Esophagus squamous epithelium (tissue), 5 donors: ENCODE measurements at regions not wholly inside any gene's neighbourhood (a gene's known extent, or its start where the extent isn't known, plus 50 kb on each side); places are given as distances from the start of the nearest gene placed in this dataset.
A peak's percentile ranks its signal among the peaks of the same experiment; 100 is the strongest.

ENCODE experiments used
- DNase-seq: peaks from one replicate; lab custom pipeline; 2025; lab: John Stamatoyannopoulos, UW
- H3K27ac ChIP-seq, 4 donors: fragments of 200-600 bp; sonication (generic); one replicate each; pipeline ENCODE4 v1.5.1; 2016 to 2019; ENCODE audit warnings: mild to moderate bottlenecking in 1 of 4
- H3K27me3 ChIP-seq, 4 donors: fragments of 200-600 bp; sonication (generic); 1 replicate in 3 of 4; 2 replicates in 1 of 4; pipeline versions ENCODE4 v1.5.1 to v1.6.0; 2017 to 2021; ENCODE audit warnings: antibody characterized with exemption in 1 of 4
- H3K36me3 ChIP-seq, 3 donors: fragments of 200-600 bp; sonication (generic); one replicate each; pipeline ENCODE4 v1.5.1; 2016 to 2019
- H3K4me1 ChIP-seq, 3 donors: fragments of 200-600 bp; sonication (generic); one replicate each; pipeline ENCODE4 v1.5.1; 2017 to 2019
- H3K4me3 ChIP-seq, 4 donors: fragments of 200-600 bp; sonication (generic); 1 replicate in 3 of 4; 2 replicates in 1 of 4; pipeline ENCODE4 v1.5.1; 2016 to 2019; ENCODE audit warnings: mild to moderate bottlenecking in 2 of 4, moderate library complexity in 1 of 4
- H3K9me3 ChIP-seq, 3 donors: fragments of 200-600 bp; sonication (generic); one replicate each; pipeline ENCODE4 v1.5.1; 2016 to 2019
- CTCF ChIP-seq, 6 experiments: fragments of 450-650 bp in 4 of 6; fragments of 200-600 bp in 2 of 6; sonication (generic) in 2 of 6; IDR thresholded peaks; one replicate each; pipeline ENCODE4 v1.5.1; 2016 to 2019; ENCODE audit warnings: antibody characterized with exemption in 6 of 6, mild to moderate bottlenecking in 4 of 6, moderate library complexity in 4 of 6
- POLR2A ChIP-seq, 4 donors: fragments of 450-650 bp; IDR thresholded peaks; one replicate each; pipeline ENCODE4 v1.6.1; 2017; ENCODE audit warnings: antibody characterized with exemption in 4 of 4, mild to moderate bottlenecking in 4 of 4, moderate library complexity in 3 of 4
- WGBS, 2 donors: methylation state at CpG; one replicate each; pipeline ENCODE4 v1.1.5; 2018; 5-methylcytosine and 5-hydroxymethylcytosine counted together
- intact Hi-C: fragments of 100-400 bp; cut with DNase I; formaldehyde crosslinking; loops from one replicate; pipeline ENCODE4 v1.15.0; 2022
- donor health status: DM: yes; HTN: yes; CAD: no.

GRCh38 chr9:90451804-90452203 is 190.8 kb downstream of the DIRAS2 start:
- Histone ChIP-seq H3K27me3 (peaks cover 0 to 12% (median 0%) of the 10 kb centered on the region in 4 donors), H3K4me3 (no peak overlapping the region), H3K4me1 (no peaks in the 10 kb centered on the region), H3K27ac (no peak overlapping the region), H3K9me3 (no peaks in the 10 kb centered on the region), H3K36me3 (no peaks in the 10 kb centered on the region)
- 0 to 23% methylated on average over 1 of the region's 1 CpG for WGBS, 2 donors
- no peak for TF ChIP-seq CTCF (IDR thresholded peaks at IDR 0.05)
- TF ChIP-seq POLR2A (IDR thresholded peaks at IDR 0.05), result no peak
- intact Hi-C loops, result no loop called here
- DNase-seq, result no peak

DNA sequence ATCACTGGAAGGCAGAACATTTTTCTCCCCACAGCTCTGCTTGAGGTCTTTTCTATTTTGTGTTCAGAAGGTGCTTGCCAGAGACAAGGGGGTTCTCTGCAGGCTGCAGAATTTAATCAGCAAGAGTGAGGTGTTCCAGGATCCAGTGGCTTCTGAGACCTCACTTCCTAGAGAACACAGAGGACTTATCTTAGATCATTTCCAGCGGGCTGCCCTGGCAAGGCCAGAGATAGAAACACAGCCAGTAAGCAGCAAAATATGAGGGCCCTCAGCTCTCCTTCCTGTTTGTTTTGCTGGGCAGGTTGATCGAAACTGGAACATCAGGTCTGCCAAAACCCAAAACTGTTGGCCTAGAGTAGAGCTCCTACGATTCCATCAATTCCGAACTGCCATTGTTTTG is 187.3 kb downstream of the DIRAS2 start:
- WGBS, 2 donors, result 74 to 87% methylated on average over 4 of the region's 4 CpGs
- Histone ChIP-seq H3K9me3 (no peaks in the 10 kb centered on the region), H3K4me3 (no peak overlapping the region), H3K4me1 (no peaks in the 10 kb centered on the region), H3K27me3 (peaks cover 0 to 4% (median 0%) of the 10 kb centered on the region in 4 donors), H3K27ac (no peak overlapping the region), H3K36me3 (no peaks in the 10 kb centered on the region)
- intact Hi-C loops, result no loop called here
- DNase-seq, result no peak
- no peak for TF ChIP-seq POLR2A (IDR thresholded peaks at IDR 0.05)
- no peak for TF ChIP-seq CTCF (IDR thresholded peaks at IDR 0.05)

DNA sequence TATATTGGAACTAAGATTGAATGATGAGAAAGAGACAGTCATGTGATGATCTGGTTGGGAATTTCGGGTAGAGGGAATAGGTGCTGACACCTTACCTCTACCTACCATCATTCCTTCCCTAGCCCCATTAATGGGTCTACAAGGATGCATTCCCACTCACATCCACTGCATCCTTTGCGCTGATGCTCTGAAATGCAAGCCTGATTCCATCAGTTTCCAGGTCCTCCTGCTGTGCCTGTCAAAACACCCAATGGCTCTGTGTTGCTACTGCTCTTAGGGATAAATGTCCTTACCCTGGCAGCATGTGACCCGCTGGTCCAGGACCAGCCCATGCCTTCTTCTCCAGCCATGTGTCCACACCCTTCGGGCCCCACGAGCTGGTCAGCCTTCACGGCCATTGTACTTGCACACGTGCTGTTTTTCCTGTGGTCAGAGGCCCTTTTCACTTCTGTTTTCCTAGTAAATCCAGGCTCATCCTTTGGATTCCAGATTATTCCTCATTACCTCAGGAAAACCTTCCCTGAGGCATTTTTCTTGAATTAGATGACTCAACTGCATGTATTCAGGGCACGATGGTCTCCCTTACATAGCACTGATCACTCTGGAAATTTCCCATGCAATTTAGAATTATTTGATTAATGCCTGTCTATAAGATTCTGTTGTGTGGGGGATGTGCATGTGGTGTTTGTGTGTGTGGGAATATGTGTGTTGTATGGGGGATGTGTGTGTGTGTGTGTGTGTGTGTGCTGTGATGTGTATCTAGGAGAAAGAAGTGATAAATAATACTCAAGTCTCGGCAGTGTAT is 185.0 kb downstream of the DIRAS2 start:
- 77 to 80% methylated on average over 9 of the region's 9 CpGs for WGBS, 2 donors
- no peaks in the 10 kb centered on the region for H3K36me3 ChIP-seq
- intact Hi-C loops, result no loop called here
- TF ChIP-seq CTCF (IDR thresholded peaks at IDR 0.05) (no peak), POLR2A (IDR thresholded peaks at IDR 0.05) (no peak)
- no peak overlapping the region for H3K27ac ChIP-seq
- H3K4me1 ChIP-seq, result no peaks in the 10 kb centered on the region
- H3K27me3 ChIP-seq, result peaks cover 0 to 5% (median 0%) of the 10 kb centered on the region in 4 donors
- H3K9me3 ChIP-seq, result no peaks in the 10 kb centered on the region
- no peak for DNase-seq
- no peak overlapping the region for H3K4me3 ChIP-seq

DNA sequence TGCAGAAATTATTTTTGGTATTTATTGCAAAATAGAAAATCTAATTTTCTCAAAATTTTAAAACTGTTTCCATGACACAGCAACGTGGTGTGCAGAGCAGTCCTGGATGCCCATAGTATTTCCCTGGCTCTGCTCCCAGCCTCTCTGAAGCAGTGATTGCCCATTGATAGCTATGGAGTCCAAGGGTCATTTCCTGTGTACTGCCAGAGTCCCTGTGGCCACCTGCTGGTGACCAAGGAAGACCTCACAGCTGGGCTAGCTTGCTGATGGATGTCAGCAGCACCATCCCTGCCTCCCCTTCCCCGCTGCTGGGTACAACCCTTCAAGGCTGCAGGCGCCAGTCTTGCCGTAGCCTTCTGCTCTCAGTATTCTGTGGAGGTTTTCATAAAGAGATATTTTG is 184.1 kb downstream of the DIRAS2 start:
- Histone ChIP-seq H3K36me3 (no peaks in the 10 kb centered on the region), H3K4me3 (no peak overlapping the region), H3K4me1 (no peaks in the 10 kb centered on the region), H3K27ac (no peak overlapping the region), H3K27me3 (peaks cover 0 to 5% (median 0%) of the 10 kb centered on the region in 4 donors), H3K9me3 (no peaks in the 10 kb centered on the region)
- no peak for DNase-seq
- TF ChIP-seq CTCF (IDR thresholded peaks at IDR 0.05) (peak in 1 of 6 experiments; percentile 30), POLR2A (IDR thresholded peaks at IDR 0.05) (no peak)
- intact Hi-C loops, result no loop called here
- 78 to 79% methylated on average over 3 to 4 of the region's 4 CpGs for WGBS, 2 donors

GRCh38 chr9:90459321-90459720 is 183.3 kb downstream of the DIRAS2 start:
- TF ChIP-seq POLR2A (IDR thresholded peaks at IDR 0.05), result no peak
- TF ChIP-seq CTCF (IDR thresholded peaks at IDR 0.05), result no peak
- DNase-seq, result no peak
- Histone ChIP-seq H3K4me3 (no peak overlapping the region), H3K9me3 (no peaks in the 10 kb centered on the region), H3K36me3 (no peaks in the 10 kb centered on the region), H3K27ac (no peak overlapping the region), H3K27me3 (peaks cover 0 to 5% (median 0%) of the 10 kb centered on the region in 4 donors), H3K4me1 (no peaks in the 10 kb centered on the region)
- intact Hi-C loops, result no loop called here
- 50 to 63% methylated on average over 4 of the region's 4 CpGs for WGBS, 2 donors
